ENCODE measurements at regions not wholly inside any gene's neighbourhood (a gene's known extent, or its start where the extent isn't known, plus 50 kb on each side); places are given as distances from the start of the nearest gene placed in this dataset.
"Not testable (repeated sequence)": the region's sequence is repeated elsewhere in the genome, so short reads cannot be mapped to it uniquely, and the experiment has no call there.

DNA sequence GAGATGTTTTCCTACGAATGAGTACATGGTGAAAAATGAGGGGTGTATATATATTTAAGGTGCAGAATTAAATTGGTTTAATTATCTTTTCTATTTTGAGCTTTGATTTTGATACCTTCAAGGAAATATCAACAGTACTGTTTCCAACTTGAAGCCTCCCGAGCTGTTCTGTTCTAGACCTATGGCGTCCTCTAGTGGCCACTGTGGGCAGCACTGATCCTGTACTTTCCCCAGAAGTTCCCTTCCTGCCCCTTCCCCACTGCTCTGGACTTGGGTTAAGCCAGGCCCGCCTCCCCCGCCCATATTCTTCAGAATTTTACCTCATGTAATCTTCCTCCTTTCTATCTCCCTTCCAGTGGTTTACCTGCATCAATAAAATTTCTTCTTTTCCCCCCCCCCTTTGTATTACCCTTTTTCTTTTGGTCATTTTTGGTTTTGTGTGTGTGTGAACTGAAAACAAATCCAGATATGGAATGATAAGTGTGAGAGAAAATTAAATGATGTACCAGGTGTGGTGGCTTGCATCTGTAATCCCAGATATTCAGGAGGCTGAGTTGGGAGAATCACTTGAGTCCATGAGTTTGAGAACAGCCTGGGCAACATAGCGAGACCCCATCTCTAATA lies 1643.5 kb downstream of the TP53TG3F start:
- DNase-seq (ENCODE audit: low spot score): no peak
- TF ChIP-seq, protein P1, sequence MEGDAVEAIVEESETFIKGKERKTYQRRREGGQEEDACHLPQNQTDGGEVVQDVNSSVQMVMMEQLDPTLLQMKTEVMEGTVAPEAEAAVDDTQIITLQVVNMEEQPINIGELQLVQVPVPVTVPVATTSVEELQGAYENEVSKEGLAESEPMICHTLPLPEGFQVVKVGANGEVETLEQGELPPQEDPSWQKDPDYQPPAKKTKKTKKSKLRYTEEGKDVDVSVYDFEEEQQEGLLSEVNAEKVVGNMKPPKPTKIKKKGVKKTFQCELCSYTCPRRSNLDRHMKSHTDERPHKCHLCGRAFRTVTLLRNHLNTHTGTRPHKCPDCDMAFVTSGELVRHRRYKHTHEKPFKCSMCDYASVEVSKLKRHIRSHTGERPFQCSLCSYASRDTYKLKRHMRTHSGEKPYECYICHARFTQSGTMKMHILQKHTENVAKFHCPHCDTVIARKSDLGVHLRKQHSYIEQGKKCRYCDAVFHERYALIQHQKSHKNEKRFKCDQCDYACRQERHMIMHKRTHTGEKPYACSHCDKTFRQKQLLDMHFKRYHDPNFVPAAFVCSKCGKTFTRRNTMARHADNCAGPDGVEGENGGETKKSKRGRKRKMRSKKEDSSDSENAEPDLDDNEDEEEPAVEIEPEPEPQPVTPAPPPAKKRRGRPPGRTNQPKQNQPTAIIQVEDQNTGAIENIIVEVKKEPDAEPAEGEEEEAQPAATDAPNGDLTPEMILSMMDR (IDR thresholded peaks at IDR 0.05; ENCODE audit: extremely low read depth, missing control alignments): no peak

DNA sequence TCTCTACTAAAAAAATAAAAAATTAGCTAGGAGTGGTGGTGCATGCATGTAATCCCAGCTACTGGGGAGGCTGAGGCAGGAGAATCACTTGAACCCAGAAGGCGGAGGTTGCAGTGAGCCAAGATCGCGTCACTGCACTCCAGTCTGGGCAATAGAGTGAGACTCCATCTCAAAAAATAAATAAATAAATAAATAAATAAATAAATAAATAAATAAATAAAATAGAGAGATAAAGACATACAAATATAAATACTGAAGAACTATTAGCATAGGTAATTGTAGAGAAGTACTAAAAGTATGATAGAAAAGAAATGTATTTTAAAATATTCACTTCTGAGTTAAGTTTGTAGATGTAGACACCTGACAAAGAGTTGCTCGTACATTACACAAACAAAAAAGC lies 1652.4 kb downstream of the TP53TG3F start:
- DNase-seq (ENCODE audit: low spot score): not testable (repeated sequence)

DNA sequence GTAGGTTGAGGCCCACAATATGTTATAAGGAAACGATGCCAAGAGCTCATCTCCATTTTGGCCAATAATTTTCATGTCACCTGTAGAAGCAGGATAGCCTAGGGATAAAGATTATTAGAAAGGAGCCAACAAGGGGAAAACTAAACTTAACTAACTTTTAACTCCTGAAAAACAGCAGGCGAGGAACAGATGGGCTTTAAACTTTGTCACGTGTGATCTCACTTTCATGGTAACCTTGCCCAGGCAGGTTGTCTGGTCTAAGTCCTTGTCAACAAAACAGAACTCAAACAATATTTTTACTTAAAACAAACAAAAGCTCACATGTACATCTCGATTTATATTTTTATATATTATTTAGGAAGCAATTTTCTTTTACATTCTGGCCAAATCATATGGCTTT lies 1672.0 kb downstream of the TP53TG3F start:
- TF ChIP-seq, protein P1 (IDR thresholded peaks at IDR 0.05; ENCODE audit: extremely low read depth, missing control alignments): no peak
- no peak for DNase-seq (ENCODE audit: low spot score)

DNA sequence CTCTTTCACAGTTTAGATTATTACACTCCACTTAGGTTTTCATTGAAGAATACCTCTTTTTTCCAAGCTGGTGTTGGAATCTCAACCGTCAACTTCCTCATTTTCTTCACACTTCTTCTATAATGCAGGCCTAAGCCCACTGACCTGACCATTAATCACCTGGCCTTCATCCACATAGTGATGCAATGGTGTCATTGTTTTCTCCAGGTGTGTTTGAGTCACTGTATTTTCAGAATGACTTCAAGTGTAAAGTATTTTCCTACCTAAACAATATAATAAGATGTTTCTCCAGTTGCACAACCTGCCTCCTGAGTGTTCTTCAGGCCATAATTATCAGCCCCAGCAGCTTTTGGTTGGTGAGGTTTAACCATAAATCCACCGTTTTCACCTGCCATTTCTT lies 1675.1 kb downstream of the TP53TG3F start:
- TF ChIP-seq, protein P1 (IDR thresholded peaks at IDR 0.05; ENCODE audit: extremely low read depth, missing control alignments): no peak
- DNase-seq (ENCODE audit: low spot score): no peak

DNA sequence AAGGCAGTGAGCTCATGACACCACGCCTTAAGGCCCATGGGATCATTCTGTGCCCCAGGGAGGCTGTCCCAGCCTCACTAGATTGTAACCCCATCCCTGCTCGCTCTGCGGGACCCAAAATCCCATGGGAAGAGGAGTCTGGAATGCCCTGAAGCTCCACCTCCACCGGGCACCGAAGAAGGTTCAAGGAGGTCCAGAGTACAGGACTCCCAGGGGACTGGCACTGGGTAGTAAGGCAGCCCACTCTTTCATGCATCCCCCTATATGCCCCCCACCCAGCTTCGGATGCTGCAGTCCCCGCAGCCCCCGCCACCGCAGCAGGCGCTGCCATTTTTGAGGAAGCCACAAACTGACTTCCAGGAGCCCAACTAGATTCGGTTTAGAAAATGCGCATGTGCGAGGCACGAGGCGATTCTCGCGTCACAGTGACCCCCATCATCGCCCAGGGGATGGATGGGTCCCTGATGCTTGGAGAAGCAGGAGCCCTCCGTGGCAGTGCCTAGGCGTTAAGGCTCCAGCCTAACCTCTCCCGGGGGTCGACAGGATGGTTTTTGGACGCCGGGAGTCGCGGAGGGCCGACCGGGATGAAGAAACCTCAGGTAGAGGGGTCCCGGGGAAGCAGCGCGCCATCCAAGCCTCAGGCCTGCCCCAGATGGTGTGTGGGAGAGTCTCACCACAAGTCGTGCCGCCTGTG lies 1681.0 kb downstream of the TP53TG3F start:
- TF ChIP-seq, protein P1 (IDR thresholded peaks at IDR 0.05; ENCODE audit: extremely low read depth, missing control alignments): no peak
- DNase-seq (ENCODE audit: low spot score): no peak

DNA sequence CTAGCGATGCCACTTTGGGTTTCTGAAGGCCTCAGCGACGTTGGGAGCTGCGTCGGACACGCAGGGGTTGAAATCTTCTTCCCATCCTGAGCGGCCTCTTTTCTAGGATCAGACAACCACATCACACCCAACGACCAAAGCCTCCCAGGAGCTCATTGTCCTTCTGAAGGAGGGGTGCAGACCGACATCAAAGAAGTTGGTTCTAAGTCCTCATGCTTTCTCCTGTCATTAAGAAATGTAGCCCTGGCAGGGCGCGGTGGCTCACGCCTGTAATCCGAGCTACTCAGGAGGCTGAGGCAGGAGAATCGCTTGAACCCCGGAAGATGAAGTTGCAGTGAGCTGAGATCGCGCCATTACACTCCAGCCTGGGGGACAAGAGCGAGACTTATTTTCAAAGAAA lies 1681.9 kb downstream of the TP53TG3F start:
- TF ChIP-seq, protein P1 (IDR thresholded peaks at IDR 0.05; ENCODE audit: extremely low read depth, missing control alignments): no peak
- no peak for DNase-seq (ENCODE audit: low spot score)

DNA sequence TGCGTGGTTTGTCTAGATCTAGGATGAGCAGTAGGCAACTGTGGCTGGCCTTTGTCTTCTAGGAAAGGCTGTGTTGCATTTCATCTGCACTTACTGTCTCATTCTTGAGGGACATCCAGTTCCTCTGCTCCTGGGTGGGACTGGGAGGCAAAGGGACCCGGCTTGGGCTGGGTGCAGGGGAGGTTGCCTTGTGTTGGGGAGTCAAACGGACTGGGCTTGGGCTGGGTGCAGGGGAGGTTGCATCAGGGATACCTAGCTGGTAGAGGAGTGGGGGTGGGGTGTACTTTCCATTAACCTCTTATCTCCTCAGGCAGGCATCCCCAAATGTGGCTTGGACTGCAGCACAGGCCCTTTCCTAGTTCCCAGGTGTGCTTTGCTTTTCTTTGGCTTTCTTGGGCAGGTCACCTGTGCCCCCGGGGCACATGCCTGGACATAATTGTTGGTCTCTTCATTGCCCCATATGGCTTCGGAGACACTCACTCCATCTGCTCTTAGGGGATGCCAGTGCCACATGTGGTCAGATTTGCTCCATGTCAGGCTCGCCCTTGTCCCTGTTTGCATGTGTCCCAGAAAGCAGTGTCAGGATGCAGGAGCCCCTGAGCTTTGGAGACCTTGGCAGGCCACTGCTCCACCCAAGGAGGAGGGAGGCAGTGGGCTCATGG lies 1682.9 kb downstream of the TP53TG3F start:
- TF ChIP-seq, protein P1 (IDR thresholded peaks at IDR 0.05; ENCODE audit: extremely low read depth, missing control alignments): no peak
- no peak for DNase-seq (ENCODE audit: low spot score)
